K562 (cell line): ENCODE measurements at regions not wholly inside any gene's neighbourhood (a gene's known extent, or its start where the extent isn't known, plus 50 kb on each side); places are given as distances from the start of the nearest gene placed in this dataset.

Source experiments
- TF ChIP-seq, protein P1 (sequence below): fragments of 200-600 bp; sonication (generic); IDR thresholded peaks from one replicate; pipeline ENCODE4 v1.6.1; 2012; ENCODE audit warnings: mild to moderate bottlenecking, low read depth, low read length, inconsistent platforms

GRCh38 chr4:115260195-115260594 is 146.8 kb upstream of the NDST4 start (continued):
- TF ChIP-seq, protein P1, sequence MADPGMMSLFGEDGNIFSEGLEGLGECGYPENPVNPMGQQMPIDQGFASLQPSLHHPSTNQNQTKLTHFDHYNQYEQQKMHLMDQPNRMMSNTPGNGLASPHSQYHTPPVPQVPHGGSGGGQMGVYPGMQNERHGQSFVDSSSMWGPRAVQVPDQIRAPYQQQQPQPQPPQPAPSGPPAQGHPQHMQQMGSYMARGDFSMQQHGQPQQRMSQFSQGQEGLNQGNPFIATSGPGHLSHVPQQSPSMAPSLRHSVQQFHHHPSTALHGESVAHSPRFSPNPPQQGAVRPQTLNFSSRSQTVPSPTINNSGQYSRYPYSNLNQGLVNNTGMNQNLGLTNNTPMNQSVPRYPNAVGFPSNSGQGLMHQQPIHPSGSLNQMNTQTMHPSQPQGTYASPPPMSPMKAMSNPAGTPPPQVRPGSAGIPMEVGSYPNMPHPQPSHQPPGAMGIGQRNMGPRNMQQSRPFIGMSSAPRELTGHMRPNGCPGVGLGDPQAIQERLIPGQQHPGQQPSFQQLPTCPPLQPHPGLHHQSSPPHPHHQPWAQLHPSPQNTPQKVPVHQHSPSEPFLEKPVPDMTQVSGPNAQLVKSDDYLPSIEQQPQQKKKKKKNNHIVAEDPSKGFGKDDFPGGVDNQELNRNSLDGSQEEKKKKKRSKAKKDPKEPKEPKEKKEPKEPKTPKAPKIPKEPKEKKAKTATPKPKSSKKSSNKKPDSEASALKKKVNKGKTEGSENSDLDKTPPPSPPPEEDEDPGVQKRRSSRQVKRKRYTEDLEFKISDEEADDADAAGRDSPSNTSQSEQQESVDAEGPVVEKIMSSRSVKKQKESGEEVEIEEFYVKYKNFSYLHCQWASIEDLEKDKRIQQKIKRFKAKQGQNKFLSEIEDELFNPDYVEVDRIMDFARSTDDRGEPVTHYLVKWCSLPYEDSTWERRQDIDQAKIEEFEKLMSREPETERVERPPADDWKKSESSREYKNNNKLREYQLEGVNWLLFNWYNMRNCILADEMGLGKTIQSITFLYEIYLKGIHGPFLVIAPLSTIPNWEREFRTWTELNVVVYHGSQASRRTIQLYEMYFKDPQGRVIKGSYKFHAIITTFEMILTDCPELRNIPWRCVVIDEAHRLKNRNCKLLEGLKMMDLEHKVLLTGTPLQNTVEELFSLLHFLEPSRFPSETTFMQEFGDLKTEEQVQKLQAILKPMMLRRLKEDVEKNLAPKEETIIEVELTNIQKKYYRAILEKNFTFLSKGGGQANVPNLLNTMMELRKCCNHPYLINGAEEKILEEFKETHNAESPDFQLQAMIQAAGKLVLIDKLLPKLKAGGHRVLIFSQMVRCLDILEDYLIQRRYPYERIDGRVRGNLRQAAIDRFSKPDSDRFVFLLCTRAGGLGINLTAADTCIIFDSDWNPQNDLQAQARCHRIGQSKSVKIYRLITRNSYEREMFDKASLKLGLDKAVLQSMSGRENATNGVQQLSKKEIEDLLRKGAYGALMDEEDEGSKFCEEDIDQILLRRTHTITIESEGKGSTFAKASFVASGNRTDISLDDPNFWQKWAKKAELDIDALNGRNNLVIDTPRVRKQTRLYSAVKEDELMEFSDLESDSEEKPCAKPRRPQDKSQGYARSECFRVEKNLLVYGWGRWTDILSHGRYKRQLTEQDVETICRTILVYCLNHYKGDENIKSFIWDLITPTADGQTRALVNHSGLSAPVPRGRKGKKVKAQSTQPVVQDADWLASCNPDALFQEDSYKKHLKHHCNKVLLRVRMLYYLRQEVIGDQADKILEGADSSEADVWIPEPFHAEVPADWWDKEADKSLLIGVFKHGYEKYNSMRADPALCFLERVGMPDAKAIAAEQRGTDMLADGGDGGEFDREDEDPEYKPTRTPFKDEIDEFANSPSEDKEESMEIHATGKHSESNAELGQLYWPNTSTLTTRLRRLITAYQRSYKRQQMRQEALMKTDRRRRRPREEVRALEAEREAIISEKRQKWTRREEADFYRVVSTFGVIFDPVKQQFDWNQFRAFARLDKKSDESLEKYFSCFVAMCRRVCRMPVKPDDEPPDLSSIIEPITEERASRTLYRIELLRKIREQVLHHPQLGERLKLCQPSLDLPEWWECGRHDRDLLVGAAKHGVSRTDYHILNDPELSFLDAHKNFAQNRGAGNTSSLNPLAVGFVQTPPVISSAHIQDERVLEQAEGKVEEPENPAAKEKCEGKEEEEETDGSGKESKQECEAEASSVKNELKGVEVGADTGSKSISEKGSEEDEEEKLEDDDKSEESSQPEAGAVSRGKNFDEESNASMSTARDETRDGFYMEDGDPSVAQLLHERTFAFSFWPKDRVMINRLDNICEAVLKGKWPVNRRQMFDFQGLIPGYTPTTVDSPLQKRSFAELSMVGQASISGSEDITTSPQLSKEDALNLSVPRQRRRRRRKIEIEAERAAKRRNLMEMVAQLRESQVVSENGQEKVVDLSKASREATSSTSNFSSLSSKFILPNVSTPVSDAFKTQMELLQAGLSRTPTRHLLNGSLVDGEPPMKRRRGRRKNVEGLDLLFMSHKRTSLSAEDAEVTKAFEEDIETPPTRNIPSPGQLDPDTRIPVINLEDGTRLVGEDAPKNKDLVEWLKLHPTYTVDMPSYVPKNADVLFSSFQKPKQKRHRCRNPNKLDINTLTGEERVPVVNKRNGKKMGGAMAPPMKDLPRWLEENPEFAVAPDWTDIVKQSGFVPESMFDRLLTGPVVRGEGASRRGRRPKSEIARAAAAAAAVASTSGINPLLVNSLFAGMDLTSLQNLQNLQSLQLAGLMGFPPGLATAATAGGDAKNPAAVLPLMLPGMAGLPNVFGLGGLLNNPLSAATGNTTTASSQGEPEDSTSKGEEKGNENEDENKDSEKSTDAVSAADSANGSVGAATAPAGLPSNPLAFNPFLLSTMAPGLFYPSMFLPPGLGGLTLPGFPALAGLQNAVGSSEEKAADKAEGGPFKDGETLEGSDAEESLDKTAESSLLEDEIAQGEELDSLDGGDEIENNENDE, result no peak
- TF ChIP-seq, all 486 proteins: peak for 0
